IMR-90 (cell line): ENCODE measurements at regions not wholly inside any gene's neighbourhood (a gene's known extent, or its start where the extent isn't known, plus 50 kb on each side); places are given as distances from the start of the nearest gene placed in this dataset.

Source experiments
- ATAC-seq: fragments of 200-7000 bp; cut with Tn5 transposase; 2 replicates; pipeline ENCODE4 v1.9.1; 2020; ENCODE audit warnings: low read depth, mild to moderate bottlenecking, moderate library complexity
- BruUV-seq: library from RNA; stranded (reverse); fragments of 400-500 nt; replicated peaks from 2 replicates; lab custom pipeline; 2021; lab: Mats Ljungman, UMichigan
- CTCF ChIA-PET: fragments of 300-600 bp; formaldehyde crosslinking; extraction: SDS; loops from one replicate; lab custom pipeline; 2021; ENCODE audit warnings: antibody characterized with exemption; lab: Yijun Ruan, JAX
- POLR2A ChIA-PET: fragments of 300-600 bp; sonication (Branson Sonifier 250); formaldehyde crosslinking; loops from one replicate; lab custom pipeline; 2022; ENCODE audit warnings: antibody characterized with exemption; ENCODE audit not compliant: unreplicated experiment; lab: Charles Lee
- DNase-seq: peaks from one replicate; pipeline ENCODE4 v3.0.0; 2013
- H2AFZ ChIP-seq: replicated peaks from 2 replicates; pipeline ENCODE3; 2013; ENCODE audit warnings: low read length, mild to moderate bottlenecking; ENCODE audit not compliant: poor library complexity
- H2AK5ac ChIP-seq: 2 replicates; pipeline ENCODE4 v1.6.1; 2013; ENCODE audit warnings: low read depth, low read length, inconsistent platforms
- H2AK9ac ChIP-seq: replicated peaks from 2 replicates; pipeline ENCODE3; 2013; ENCODE audit warnings: mild to moderate bottlenecking, low read depth, low read length, moderate library complexity; ENCODE audit not compliant: poor library complexity
- H2BK120ac ChIP-seq: 2 replicates; pipeline ENCODE4 v1.6.1; 2013; ENCODE audit warnings: low read depth, low read length, inconsistent platforms
- H2BK15ac ChIP-seq: 3 replicates; pipeline ENCODE4 v1.6.1; 2013; ENCODE audit warnings: low read depth, low read length, inconsistent platforms
- H2BK20ac ChIP-seq: 2 replicates; pipeline ENCODE4 v1.6.1; 2013; ENCODE audit warnings: low read depth, mild to moderate bottlenecking, inconsistent platforms, low read length, moderate library complexity
- H2BK5ac ChIP-seq: 2 replicates; pipeline ENCODE4 v1.6.1; 2013; ENCODE audit warnings: mild to moderate bottlenecking, low read depth, low read length, inconsistent platforms; ENCODE audit not compliant: poor library complexity, severe bottlenecking
- H3K14ac ChIP-seq: replicated peaks from 2 replicates; pipeline ENCODE4 v1.6.1; 2013; ENCODE audit warnings: low read depth, low read length, inconsistent platforms
- H3K18ac ChIP-seq: 2 replicates; pipeline ENCODE4 v1.6.1; 2013; ENCODE audit warnings: low read depth, low read length, control low read depth
- H3K23ac ChIP-seq: 2 replicates; pipeline ENCODE4 v1.6.1; 2013; ENCODE audit warnings: low read depth, low read length, inconsistent platforms
- H3K27ac ChIP-seq: 2 replicates; pipeline ENCODE4 v1.5.1; 2013; ENCODE audit warnings: mild to moderate bottlenecking, control low read depth, low read length; ENCODE audit not compliant: insufficient read depth
- H3K27me3 ChIP-seq: 2 replicates; pipeline ENCODE4 v1.6.1; 2013; ENCODE audit warnings: low read length; ENCODE audit not compliant: control insufficient read depth, insufficient read depth
- H3K36me3 ChIP-seq: 2 replicates; pipeline ENCODE4 v1.6.1; 2013; ENCODE audit warnings: low read length, mixed read lengths; ENCODE audit not compliant: control insufficient read depth, insufficient read depth
- H3K4ac ChIP-seq: 2 replicates; pipeline ENCODE4 v1.6.1; 2013; ENCODE audit warnings: low read depth, low read length, inconsistent platforms
- H3K4me1 ChIP-seq: 2 replicates; pipeline ENCODE4 v1.6.1; 2013; ENCODE audit warnings: low read length, mixed read lengths; ENCODE audit not compliant: control insufficient read depth, insufficient read depth
- H3K4me2 ChIP-seq: 2 replicates; pipeline ENCODE4 v1.6.1; 2013; ENCODE audit warnings: low read depth, mild to moderate bottlenecking, control low read depth, low read length, moderate library complexity
- H3K4me3 ChIP-seq: 2 replicates; pipeline ENCODE4 v1.5.1; 2013; ENCODE audit warnings: low read depth, mild to moderate bottlenecking, control low read depth, low read length, moderate library complexity; ENCODE audit not compliant: insufficient read depth
- H3K56ac ChIP-seq: 2 replicates; pipeline ENCODE4 v1.6.1; 2013; ENCODE audit warnings: low read length, inconsistent platforms; ENCODE audit not compliant: insufficient read depth; ENCODE audit errors: extremely low read depth
- H3K79me1 ChIP-seq, 2 experiments: 2 replicates each; pipeline ENCODE4 v1.6.1; 2013; ENCODE audit warnings: low read length in 2 of 2, inconsistent platforms in 1 of 2, low read depth in 1 of 2
- H3K9ac ChIP-seq: 2 replicates; pipeline ENCODE4 v1.6.1; 2013; ENCODE audit warnings: low read depth, low read length, control low read depth
- H3K9me1 ChIP-seq: 2 replicates; pipeline ENCODE4 v1.6.1; 2013; ENCODE audit warnings: low read length, inconsistent platforms; ENCODE audit not compliant: insufficient read depth
- H3K9me3 ChIP-seq: 2 replicates; pipeline ENCODE4 v1.6.1; 2013; ENCODE audit warnings: low read length; ENCODE audit not compliant: control insufficient read depth, insufficient read depth
- H4K20me1 ChIP-seq: 2 replicates; pipeline ENCODE4 v1.6.1; 2013; ENCODE audit warnings: low read length, inconsistent platforms; ENCODE audit not compliant: insufficient read depth
- H4K5ac ChIP-seq: 2 replicates; pipeline ENCODE4 v1.6.1; 2013; ENCODE audit warnings: mild to moderate bottlenecking, low read depth, low read length, control low read depth
- H4K8ac ChIP-seq, 2 experiments: 2 replicates each; pipeline ENCODE4 v1.6.1; 2013; ENCODE audit warnings: low read depth in 2 of 2, low read length in 2 of 2, control low read depth in 1 of 2, inconsistent platforms in 1 of 2
- H4K91ac ChIP-seq: 2 replicates; pipeline ENCODE4 v1.6.1; 2013; ENCODE audit warnings: low read depth, low read length, inconsistent platforms; ENCODE audit not compliant: insufficient read depth
- BHLHE40 ChIP-seq: fragments of 150-350 bp; IDR thresholded peaks from 2 replicates; pipeline ENCODE4 v1.6.1; 2016; ENCODE audit warnings: mild to moderate bottlenecking, low read depth, low read length
- CEBPB ChIP-seq: IDR thresholded peaks from 2 replicates; pipeline ENCODE4 v1.6.1; 2012; ENCODE audit warnings: low read depth, low read length, improper control_type of control experiment
- CHD1 ChIP-seq: IDR thresholded peaks from 2 replicates; pipeline ENCODE4 v1.6.1; 2012; ENCODE audit warnings: low read depth, low read length, improper control_type of control experiment
- FOS ChIP-seq: fragments of 150-350 bp; IDR thresholded peaks from 2 replicates; pipeline ENCODE4 v1.6.1; 2016; ENCODE audit warnings: low read depth, low read length
- MAFK ChIP-seq: IDR thresholded peaks from 2 replicates; pipeline ENCODE4 v1.6.1; 2012; ENCODE audit warnings: low read depth, low read length, improper control_type of control experiment
- MAZ ChIP-seq: IDR thresholded peaks from 2 replicates; pipeline ENCODE4 v1.6.1; 2012; ENCODE audit warnings: low read depth, mild to moderate bottlenecking, low read length, improper control_type of control experiment, moderate library complexity, borderline replicate concordance
- MXI1 ChIP-seq: IDR thresholded peaks from 2 replicates; pipeline ENCODE4 v1.6.1; 2012; ENCODE audit warnings: low read depth, mild to moderate bottlenecking, low read length, moderate library complexity, borderline replicate concordance
- NFE2L2 ChIP-seq: fragments of 150-350 bp; IDR thresholded peaks from 2 replicates; pipeline ENCODE4 v1.6.1; 2016; ENCODE audit warnings: low read depth, mild to moderate bottlenecking, low read length
- POLR2A ChIP-seq: IDR thresholded peaks from 2 replicates; pipeline ENCODE4 v1.6.1; 2012; ENCODE audit warnings: mild to moderate bottlenecking, low read depth, low read length
- RAD21 ChIP-seq: IDR thresholded peaks from 2 replicates; pipeline ENCODE4 v1.6.1; 2012; ENCODE audit warnings: low read length, improper control_type of control experiment
- RCOR1 ChIP-seq: IDR thresholded peaks from 2 replicates; pipeline ENCODE4 v1.6.1; 2012; ENCODE audit warnings: mild to moderate bottlenecking, low read length, improper control_type of control experiment; ENCODE audit not compliant: insufficient replicate concordance
- RFX5 ChIP-seq: IDR thresholded peaks from 2 replicates; pipeline ENCODE4 v1.8.0; 2012; ENCODE audit warnings: low read depth, mild to moderate bottlenecking, low read length, moderate library complexity
- SMC3 ChIP-seq: fragments of 150-350 bp; IDR thresholded peaks from 2 replicates; pipeline ENCODE4 v1.6.1; 2016; ENCODE audit warnings: low read depth, mild to moderate bottlenecking, antibody characterized with exemption, low read length, moderate library complexity
- USF2 ChIP-seq: fragments of 150-350 bp; IDR thresholded peaks from 2 replicates; pipeline ENCODE4 v1.6.1; 2017; ENCODE audit warnings: mild to moderate bottlenecking, antibody characterized with exemption, low read length, low read depth
- WGBS, 2 experiments: methylation state at CpG; one replicate each; pipeline versions ENCODE4 v1.1.5 to v1.1.7; 2013; ENCODE audit warnings: missing lambda C conversion rate in 2 of 2; ENCODE audit not compliant: insufficient read length in 1 of 2; ENCODE audit errors: extremely low coverage in 2 of 2; 5-methylcytosine and 5-hydroxymethylcytosine counted together
- dilution Hi-C: fragments of 300-500 bp; cut with HindIII; formaldehyde crosslinking; loops from one replicate; pipeline ENCODE4 v1.14.3; 2018; ENCODE audit warnings: low sequenced_read_pairs; ENCODE audit not compliant: unreplicated experiment
- in situ Hi-C: fragments of 300-500 bp; cut with MboI; formaldehyde crosslinking; loops from 3 replicates; pipeline ENCODE4 v1.14.3; 2019; ENCODE audit warnings: low sequenced_read_pairs, inconsistent platforms, mixed read lengths
- intact Hi-C: fragments of 100-400 bp; cut with micrococcal nuclease; formaldehyde crosslinking; loops from 2 replicates; pipeline ENCODE4 v1.10.0; 2022
- TF ChIP-seq, protein P1 (sequence below): conservative IDR thresholded peaks from 2 replicates; pipeline ENCODE4 v1.5.1; 2012; ENCODE audit warnings: mild to moderate bottlenecking, low read depth, low read length, improper control_type of control experiment
- TF ChIP-seq, protein P2 (sequence below): fragments of 150-350 bp; IDR thresholded peaks from 2 replicates; pipeline ENCODE4 v1.6.1; 2016; ENCODE audit warnings: low read depth, mild to moderate bottlenecking, low read length, moderate library complexity, borderline replicate concordance

DNA sequence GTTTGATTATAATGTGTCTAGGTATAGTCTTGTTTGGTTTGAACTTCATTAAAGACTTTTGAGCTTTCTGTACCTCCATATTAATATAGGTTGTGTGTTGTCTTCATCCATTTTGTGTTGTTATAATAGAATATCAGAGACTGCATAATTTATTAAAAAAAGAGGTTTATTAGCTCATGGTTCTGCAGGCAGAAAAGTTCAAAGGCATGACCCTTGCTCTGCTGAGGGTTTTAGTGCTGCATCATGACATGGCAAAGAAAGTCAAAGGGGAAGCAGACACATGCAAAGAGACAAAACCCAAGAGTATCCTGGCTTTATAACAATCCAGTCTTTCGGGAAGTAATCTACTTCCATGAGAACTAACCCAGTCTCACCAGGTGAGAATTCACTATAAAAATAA is 358.2 kb downstream of the EDEM1 start:
- dilution Hi-C loops, result no loop called here
- no peak overlapping the region for H2BK120ac ChIP-seq
- no peak overlapping the region for H2BK20ac ChIP-seq
- no peak overlapping the region for H3K56ac ChIP-seq
- H4K5ac ChIP-seq, result no peak overlapping the region
- ATAC-seq, result no peak
- H3K14ac ChIP-seq, result no peak overlapping the region
- H3K4ac ChIP-seq, result no peak overlapping the region
- no peak overlapping the region for H2BK15ac ChIP-seq
- H2AK9ac ChIP-seq, result no peak overlapping the region
- in situ Hi-C loops, result no loop called here
- H3K27me3 ChIP-seq, result no peaks in the 10 kb centered on the region
- no peaks in the 10 kb centered on the region for H3K4me1 ChIP-seq
- no peaks in the 10 kb centered on the region for H3K36me3 ChIP-seq
- POLR2A ChIA-PET, result no interaction called here
- no peaks in the 10 kb centered on the region for H3K9me1 ChIP-seq
- H2AFZ ChIP-seq, result no peak overlapping the region
- no peak overlapping the region for H3K23ac ChIP-seq
- H3K9me3 ChIP-seq, result peaks cover 11% of the 10 kb centered on the region; the same call in 1 of the 2 replicates
- no peak overlapping the region for H3K4me2 ChIP-seq
- H2AK5ac ChIP-seq, result no peak overlapping the region
- CTCF ChIA-PET, result interaction anchor here (0.7 kb wide), 1 partner anchor 46 kb away, joined by 5 read pairs; no protein-coding TSS in a partner anchor
- H2BK5ac ChIP-seq, result no peak overlapping the region
- H4K20me1 ChIP-seq, result no peaks in the 10 kb centered on the region
- H3K9ac ChIP-seq, result no peak overlapping the region
- no peak overlapping the region for H3K4me3 ChIP-seq
- H3K18ac ChIP-seq, result no peak overlapping the region
- no TSS peak for BruUV-seq
- H3K79me1 ChIP-seq, result no peaks in the 10 kb centered on the region
- no peak for TF ChIP-seq RAD21
- TF ChIP-seq SMC3, result no peak
- TF ChIP-seq USF2, result no peak
- no peak for TF ChIP-seq MXI1
- TF ChIP-seq, protein P1, sequence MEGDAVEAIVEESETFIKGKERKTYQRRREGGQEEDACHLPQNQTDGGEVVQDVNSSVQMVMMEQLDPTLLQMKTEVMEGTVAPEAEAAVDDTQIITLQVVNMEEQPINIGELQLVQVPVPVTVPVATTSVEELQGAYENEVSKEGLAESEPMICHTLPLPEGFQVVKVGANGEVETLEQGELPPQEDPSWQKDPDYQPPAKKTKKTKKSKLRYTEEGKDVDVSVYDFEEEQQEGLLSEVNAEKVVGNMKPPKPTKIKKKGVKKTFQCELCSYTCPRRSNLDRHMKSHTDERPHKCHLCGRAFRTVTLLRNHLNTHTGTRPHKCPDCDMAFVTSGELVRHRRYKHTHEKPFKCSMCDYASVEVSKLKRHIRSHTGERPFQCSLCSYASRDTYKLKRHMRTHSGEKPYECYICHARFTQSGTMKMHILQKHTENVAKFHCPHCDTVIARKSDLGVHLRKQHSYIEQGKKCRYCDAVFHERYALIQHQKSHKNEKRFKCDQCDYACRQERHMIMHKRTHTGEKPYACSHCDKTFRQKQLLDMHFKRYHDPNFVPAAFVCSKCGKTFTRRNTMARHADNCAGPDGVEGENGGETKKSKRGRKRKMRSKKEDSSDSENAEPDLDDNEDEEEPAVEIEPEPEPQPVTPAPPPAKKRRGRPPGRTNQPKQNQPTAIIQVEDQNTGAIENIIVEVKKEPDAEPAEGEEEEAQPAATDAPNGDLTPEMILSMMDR, result no peak
- TF ChIP-seq RFX5, result no peak
- no peak for TF ChIP-seq MAZ
- no peak for TF ChIP-seq FOS
- TF ChIP-seq MAFK, result no peak
- TF ChIP-seq CEBPB, result no peak
- no peak for TF ChIP-seq RCOR1
- no peak for TF ChIP-seq CHD1
- TF ChIP-seq POLR2A, result no peak
- TF ChIP-seq BHLHE40, result no peak
- no peak for TF ChIP-seq NFE2L2
- TF ChIP-seq, protein P2, sequence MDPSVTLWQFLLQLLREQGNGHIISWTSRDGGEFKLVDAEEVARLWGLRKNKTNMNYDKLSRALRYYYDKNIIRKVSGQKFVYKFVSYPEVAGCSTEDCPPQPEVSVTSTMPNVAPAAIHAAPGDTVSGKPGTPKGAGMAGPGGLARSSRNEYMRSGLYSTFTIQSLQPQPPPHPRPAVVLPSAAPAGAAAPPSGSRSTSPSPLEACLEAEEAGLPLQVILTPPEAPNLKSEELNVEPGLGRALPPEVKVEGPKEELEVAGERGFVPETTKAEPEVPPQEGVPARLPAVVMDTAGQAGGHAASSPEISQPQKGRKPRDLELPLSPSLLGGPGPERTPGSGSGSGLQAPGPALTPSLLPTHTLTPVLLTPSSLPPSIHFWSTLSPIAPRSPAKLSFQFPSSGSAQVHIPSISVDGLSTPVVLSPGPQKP, result no peak
- no peak for DNase-seq
- H4K8ac ChIP-seq, result no peak overlapping the region
- intact Hi-C loops, result no loop called here
- H4K91ac ChIP-seq, result no peak overlapping the region
- H3K27ac ChIP-seq, result no peak overlapping the region
- WGBS, 2 experiments, result no CpG with 5 or more reads among the region's 1 CpG
